CD14-positive monocyte (primary cell): ENCODE measurements at regions not wholly inside any gene's neighbourhood (a gene's known extent, or its start where the extent isn't known, plus 50 kb on each side); places are given as distances from the start of the nearest gene placed in this dataset.

Experiments
- DNase-seq, 3 donors: peaks; one replicate each; pipeline ENCODE4 v3.0.0-alpha.2; 2011 to 2022
- H2AFZ ChIP-seq: 2 replicates; pipeline ENCODE4 v1.6.0; 2012; ENCODE audit warnings: mild to moderate bottlenecking, low read depth, low read length, inconsistent platforms; ENCODE audit not compliant: insufficient read depth, poor library complexity, severe bottlenecking
- H3K27ac ChIP-seq, 2 donors: 1 replicate in 1 of 2; 2 replicates in 1 of 2; pipeline ENCODE4 v1.5.1; 2012 to 2013; ENCODE audit warnings: low read length in 2 of 2, control low read depth in 1 of 2, inconsistent platforms in 1 of 2, low read depth in 1 of 2, mild to moderate bottlenecking in 1 of 2
- H3K27me3 ChIP-seq, 2 donors: one replicate each; pipeline versions ENCODE4 v1.6.0 to v1.6.1; 2011 to 2013; ENCODE audit warnings: low read length in 2 of 2; ENCODE audit not compliant: control insufficient read depth in 2 of 2, insufficient read depth in 2 of 2
- H3K36me3 ChIP-seq, 2 donors: replicated peaks in 1 of 2; 1 replicate in 1 of 2; 2 replicates in 1 of 2; pipeline versions ENCODE4 v1.5.1 to v1.6.1; 2012 to 2013; ENCODE audit warnings: low read length in 2 of 2, control low read depth in 1 of 2, inconsistent platforms in 1 of 2, mild to moderate bottlenecking in 1 of 2; ENCODE audit not compliant: insufficient read depth in 2 of 2, control insufficient read depth in 1 of 2
- H3K4me1 ChIP-seq, 2 donors: 1 replicate in 1 of 2; 2 replicates in 1 of 2; pipeline versions ENCODE4 v1.5.1 to v1.6.1; 2012 to 2013; ENCODE audit warnings: low read length in 2 of 2, control low read depth in 1 of 2, inconsistent platforms in 1 of 2, mild to moderate bottlenecking in 1 of 2, moderate library complexity in 1 of 2; ENCODE audit not compliant: insufficient read depth in 2 of 2, control insufficient read depth in 1 of 2
- H3K4me2 ChIP-seq: replicated peaks from 2 replicates; pipeline ENCODE3; 2012; ENCODE audit warnings: low read length, moderate library complexity, mild to moderate bottlenecking; ENCODE audit not compliant: poor library complexity, severe bottlenecking; ENCODE audit errors: extremely low read depth
- H3K4me3 ChIP-seq, 3 experiments: fragments of 200-600 bp in 1 of 3; sonication (generic) in 1 of 3; replicated peaks in 1 of 3; 1 replicate in 2 of 3; 2 replicates in 1 of 3; pipeline ENCODE4 v1.5.1; 2011 to 2013; ENCODE audit warnings: low read length in 3 of 3, mild to moderate bottlenecking in 3 of 3, control low read depth in 2 of 3, low read depth in 2 of 3, inconsistent platforms in 1 of 3, moderate library complexity in 1 of 3
- H3K79me2 ChIP-seq: 2 replicates; pipeline ENCODE4 v1.6.0; 2012; ENCODE audit warnings: mild to moderate bottlenecking, control low read depth, inconsistent platforms, low read length, moderate library complexity; ENCODE audit not compliant: insufficient read depth
- H3K9ac ChIP-seq: 2 replicates; pipeline ENCODE4 v1.6.0; 2017; ENCODE audit warnings: low read length, mild to moderate bottlenecking; ENCODE audit not compliant: insufficient read depth, poor library complexity, severe bottlenecking
- H3K9me3 ChIP-seq, 2 donors: replicated peaks in 1 of 2; 1 replicate in 1 of 2; 2 replicates in 1 of 2; pipeline versions ENCODE4 v1.5.1 to v1.6.1; 2012 to 2013; ENCODE audit warnings: low read length in 2 of 2, control low read depth in 1 of 2; ENCODE audit not compliant: control insufficient read depth in 1 of 2, insufficient read depth in 1 of 2
- H4K20me1 ChIP-seq: 2 replicates; pipeline ENCODE4 v1.6.0; 2012; ENCODE audit warnings: mild to moderate bottlenecking, low read length, control low read depth, moderate library complexity; ENCODE audit not compliant: insufficient read depth
- H3K27ac Mint-ChIP-seq, 7 donors: one replicate each; pipeline ENCODE4 v1.8.0; 2020; ENCODE audit warnings: mild to moderate bottlenecking in 7 of 7, mixed read lengths in 7 of 7, moderate library complexity in 6 of 7, inconsistent platforms in 2 of 7
- H3K27me3 Mint-ChIP-seq, 3 donors: one replicate each; pipeline ENCODE4 v1.8.0; 2021 to 2022; ENCODE audit warnings: low read depth in 3 of 3, mild to moderate bottlenecking in 3 of 3, mixed read lengths in 3 of 3, moderate library complexity in 3 of 3, inconsistent platforms in 1 of 3
- H3K36me3 Mint-ChIP-seq, 2 donors: one replicate each; pipeline ENCODE4 v1.8.0; 2020; ENCODE audit warnings: mixed read lengths in 2 of 2, inconsistent platforms in 1 of 2, mild to moderate bottlenecking in 1 of 2
- H3K4me1 Mint-ChIP-seq: one replicate; pipeline ENCODE4 v1.8.0; 2020; ENCODE audit warnings: mild to moderate bottlenecking, mixed read lengths
- H3K4me3 Mint-ChIP-seq, 2 donors: one replicate each; pipeline ENCODE4 v1.8.0; 2020; ENCODE audit warnings: mild to moderate bottlenecking in 2 of 2, mixed read lengths in 2 of 2, moderate library complexity in 1 of 2
- H3K9me3 Mint-ChIP-seq, 7 donors: one replicate each; pipeline ENCODE4 v1.8.0; 2020 to 2022; ENCODE audit warnings: mixed read lengths in 7 of 7, mild to moderate bottlenecking in 6 of 7, moderate library complexity in 6 of 7, inconsistent platforms in 2 of 7
- WGBS: methylation state at CpG from one replicate; pipeline ENCODE4 v1.1.5; 2013; ENCODE audit warnings: missing lambda C conversion rate; ENCODE audit not compliant: insufficient coverage; 5-methylcytosine and 5-hydroxymethylcytosine counted together
- intact Hi-C, 2 donors: fragments of 100-400 bp; cut with micrococcal nuclease; formaldehyde crosslinking; loops; one replicate each; pipeline versions ENCODE4 v1.15.0 to v1.15.1; 2023
- TF ChIP-seq, protein P1 (sequence below): fragments of 200-600 bp; IDR thresholded peaks from one replicate; pipeline ENCODE4 v1.8.0; 2022; ENCODE audit warnings: antibody characterized with exemption, mild to moderate bottlenecking

- Histone ChIP-seq H3K9me3 (no peaks in the 10 kb centered on the region), H3K9ac (no peak overlapping the region), H3K36me3 (no peaks in the 10 kb centered on the region), H3K27me3 (no peaks in the 10 kb centered on the region), H3K79me2 (no peaks in the 10 kb centered on the region), H3K4me1 (no peaks in the 10 kb centered on the region), H3K4me3 (no peak overlapping the region), H3K27ac (no peak overlapping the region), H4K20me1 (no peaks in the 10 kb centered on the region), H3K4me2 (no peak overlapping the region), H2AFZ (no peak overlapping the region)
- no peak overlapping the region for H3K4me3 Mint-ChIP-seq
- H3K36me3 Mint-ChIP-seq: no peaks in the 10 kb centered on the region
- H3K27ac Mint-ChIP-seq: no peak overlapping the region
- H3K4me1 Mint-ChIP-seq: no peaks in the 10 kb centered on the region
- peaks cover 0 to 2% (median 0%) of the 10 kb centered on the region in 7 donors for H3K9me3 Mint-ChIP-seq
- peaks cover 0 to 1% (median 0%) of the 10 kb centered on the region in 3 donors for H3K27me3 Mint-ChIP-seq
- DNase-seq: no peak
- TF ChIP-seq, protein P1, sequence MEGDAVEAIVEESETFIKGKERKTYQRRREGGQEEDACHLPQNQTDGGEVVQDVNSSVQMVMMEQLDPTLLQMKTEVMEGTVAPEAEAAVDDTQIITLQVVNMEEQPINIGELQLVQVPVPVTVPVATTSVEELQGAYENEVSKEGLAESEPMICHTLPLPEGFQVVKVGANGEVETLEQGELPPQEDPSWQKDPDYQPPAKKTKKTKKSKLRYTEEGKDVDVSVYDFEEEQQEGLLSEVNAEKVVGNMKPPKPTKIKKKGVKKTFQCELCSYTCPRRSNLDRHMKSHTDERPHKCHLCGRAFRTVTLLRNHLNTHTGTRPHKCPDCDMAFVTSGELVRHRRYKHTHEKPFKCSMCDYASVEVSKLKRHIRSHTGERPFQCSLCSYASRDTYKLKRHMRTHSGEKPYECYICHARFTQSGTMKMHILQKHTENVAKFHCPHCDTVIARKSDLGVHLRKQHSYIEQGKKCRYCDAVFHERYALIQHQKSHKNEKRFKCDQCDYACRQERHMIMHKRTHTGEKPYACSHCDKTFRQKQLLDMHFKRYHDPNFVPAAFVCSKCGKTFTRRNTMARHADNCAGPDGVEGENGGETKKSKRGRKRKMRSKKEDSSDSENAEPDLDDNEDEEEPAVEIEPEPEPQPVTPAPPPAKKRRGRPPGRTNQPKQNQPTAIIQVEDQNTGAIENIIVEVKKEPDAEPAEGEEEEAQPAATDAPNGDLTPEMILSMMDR: no peak
- intact Hi-C loops: no loop called here
These were observed 124.4 kb upstream of the NOVA1 start for GRCh38 chr14:26722258-26722657.

DNA sequence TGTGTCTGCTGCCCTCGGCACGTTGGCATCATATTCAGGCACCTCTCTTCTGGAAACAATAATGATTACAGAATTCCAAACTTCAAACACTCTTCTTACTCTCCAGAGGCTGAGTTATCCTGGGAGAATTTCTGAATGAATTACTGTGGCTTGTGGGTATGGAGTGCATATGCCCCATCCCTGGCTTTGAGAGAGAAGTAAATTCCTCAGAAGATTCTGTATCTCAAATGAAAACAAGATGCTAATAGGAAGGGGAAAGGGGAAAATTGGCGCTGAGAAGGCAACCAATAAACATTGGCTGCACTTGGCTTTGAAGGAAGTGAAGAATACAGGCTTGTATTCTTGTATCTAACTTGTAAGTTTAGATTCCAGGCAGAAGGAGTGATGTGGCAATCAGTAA is 132.0 kb upstream of the NOVA1 start:
- Mint-ChIP-seq H3K4me3 (no peak overlapping the region), H3K4me1 (no peaks in the 10 kb centered on the region), H3K36me3 (no peaks in the 10 kb centered on the region), H3K27me3 (peaks cover 0 to 2% (median 0%) of the 10 kb centered on the region in 3 donors), H3K9me3 (no peaks in the 10 kb centered on the region), H3K27ac (no peak overlapping the region)
- Histone ChIP-seq H3K27ac (no peak overlapping the region), H3K4me2 (no peak overlapping the region), H3K4me1 (no peaks in the 10 kb centered on the region), H4K20me1 (no peaks in the 10 kb centered on the region), H3K27me3 (no peaks in the 10 kb centered on the region), H3K9ac (no peak overlapping the region), H3K4me3 (no peak overlapping the region), H3K36me3 (no peaks in the 10 kb centered on the region), H3K9me3 (no peaks in the 10 kb centered on the region), H3K79me2 (no peaks in the 10 kb centered on the region), H2AFZ (no peak overlapping the region)
- DNase-seq: no peak
- TF ChIP-seq, protein P1: no peak
- intact Hi-C loops: no loop called here
- 29% methylated on average over 1 of the region's 3 CpGs for WGBS
